PC-3 (cell line): ENCODE measurements at regions not wholly inside any gene's neighbourhood (a gene's known extent, or its start where the extent isn't known, plus 50 kb on each side); places are given as distances from the start of the nearest gene placed in this dataset.

Experiments used
- EZH2phosphoT487 ChIP-seq: fragments of 300-600 bp; sonication (generic); IDR thresholded peaks from 2 replicates; pipeline ENCODE4 v1.6.1; 2018; ENCODE audit warnings: mild to moderate bottlenecking, antibody characterized with exemption, low read length, borderline replicate concordance
- TF ChIP-seq, protein P1 (sequence below): fragments of 300-600 bp; sonication (generic); conservative IDR thresholded peaks from 2 replicates; pipeline ENCODE4 v1.5.1; 2017; ENCODE audit warnings: antibody characterized with exemption, low read depth, mild to moderate bottlenecking, low read length

DNA sequence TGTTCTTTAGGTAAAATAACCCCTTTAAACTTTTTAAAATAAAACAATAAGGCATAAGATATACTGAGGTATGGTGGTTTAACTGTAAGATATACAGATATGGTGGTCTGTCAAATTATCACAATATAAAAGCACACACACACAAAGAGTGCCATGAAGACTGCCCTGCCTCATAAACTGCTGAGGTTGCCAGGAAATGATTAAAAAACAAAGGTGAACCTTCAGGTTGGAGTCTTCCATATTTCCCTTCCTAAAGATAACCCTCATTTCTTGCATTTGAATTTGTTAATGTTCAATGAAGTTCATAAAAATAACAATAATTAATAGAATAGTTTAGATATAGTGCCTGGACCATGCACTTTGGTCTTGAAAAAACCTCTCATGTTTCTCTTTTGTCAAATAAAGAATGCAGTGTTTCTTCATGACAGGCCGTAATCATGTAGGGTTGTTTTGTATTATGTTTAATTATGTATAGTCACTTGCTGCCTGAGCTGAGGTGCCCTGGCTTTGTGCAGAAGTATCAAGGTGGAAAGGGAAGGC lies 123.6 kb upstream of the B3GALT2 start:
- no peak for TF ChIP-seq EZH2phosphoT487
- TF ChIP-seq, protein P1, sequence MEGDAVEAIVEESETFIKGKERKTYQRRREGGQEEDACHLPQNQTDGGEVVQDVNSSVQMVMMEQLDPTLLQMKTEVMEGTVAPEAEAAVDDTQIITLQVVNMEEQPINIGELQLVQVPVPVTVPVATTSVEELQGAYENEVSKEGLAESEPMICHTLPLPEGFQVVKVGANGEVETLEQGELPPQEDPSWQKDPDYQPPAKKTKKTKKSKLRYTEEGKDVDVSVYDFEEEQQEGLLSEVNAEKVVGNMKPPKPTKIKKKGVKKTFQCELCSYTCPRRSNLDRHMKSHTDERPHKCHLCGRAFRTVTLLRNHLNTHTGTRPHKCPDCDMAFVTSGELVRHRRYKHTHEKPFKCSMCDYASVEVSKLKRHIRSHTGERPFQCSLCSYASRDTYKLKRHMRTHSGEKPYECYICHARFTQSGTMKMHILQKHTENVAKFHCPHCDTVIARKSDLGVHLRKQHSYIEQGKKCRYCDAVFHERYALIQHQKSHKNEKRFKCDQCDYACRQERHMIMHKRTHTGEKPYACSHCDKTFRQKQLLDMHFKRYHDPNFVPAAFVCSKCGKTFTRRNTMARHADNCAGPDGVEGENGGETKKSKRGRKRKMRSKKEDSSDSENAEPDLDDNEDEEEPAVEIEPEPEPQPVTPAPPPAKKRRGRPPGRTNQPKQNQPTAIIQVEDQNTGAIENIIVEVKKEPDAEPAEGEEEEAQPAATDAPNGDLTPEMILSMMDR: no peak
